HEK293T (cell line): ENCODE measurements at regions not wholly inside any gene's neighbourhood (a gene's known extent, or its start where the extent isn't known, plus 50 kb on each side); places are given as distances from the start of the nearest gene placed in this dataset.

Experiments used
- BHLHE40 ChIP-seq: fragments of 450-650 bp; IDR thresholded peaks from 2 replicates; pipeline ENCODE4 v1.6.1; 2016; ENCODE audit warnings: mild to moderate bottlenecking, moderate library complexity, borderline replicate concordance
- ELF4 ChIP-seq: fragments of 450-650 bp; IDR thresholded peaks from 2 replicates; pipeline ENCODE4 v1.6.1; 2017; ENCODE audit warnings: antibody characterized with exemption
- FOXA1 ChIP-seq: fragments of 450-650 bp; IDR thresholded peaks from 2 replicates; pipeline ENCODE4 v1.6.1; 2016; ENCODE audit warnings: mild to moderate bottlenecking
- FOXM1 ChIP-seq: fragments of 450-650 bp; IDR thresholded peaks from 2 replicates; pipeline ENCODE4 v1.6.1; 2017; ENCODE audit warnings: mild to moderate bottlenecking, borderline replicate concordance
- HDGF ChIP-seq: fragments of 450-650 bp; IDR thresholded peaks from 2 replicates; pipeline ENCODE4 v1.6.1; 2017; ENCODE audit warnings: antibody characterized with exemption, borderline replicate concordance
- SP1 ChIP-seq: fragments of 450-650 bp; IDR thresholded peaks from 2 replicates; pipeline ENCODE4 v1.6.1; 2017
- TARDBP ChIP-seq: fragments of 450-650 bp; IDR thresholded peaks from 2 replicates; pipeline ENCODE4 v1.6.1; 2016

- TF ChIP-seq FOXA1 (no peak), BHLHE40 (no peak), SP1 (no peak), TARDBP (no peak), ELF4 (no peak), HDGF (no peak), FOXM1 (no peak)
Observed at GRCh38 chr13:74264333-74264732, 130.1 kb upstream of the KLF12 start.
